IPS-15b (cell line): ENCODE measurements at regions not wholly inside any gene's neighbourhood (a gene's known extent, or its start where the extent isn't known, plus 50 kb on each side); places are given as distances from the start of the nearest gene placed in this dataset.

Experiments used
- H3K27me3 ChIP-seq: one replicate; pipeline ENCODE4 v1.6.1; 2013; ENCODE audit warnings: low read length; ENCODE audit not compliant: control insufficient read depth, insufficient read depth
- H3K36me3 ChIP-seq: one replicate; pipeline ENCODE4 v1.6.1; 2013; ENCODE audit warnings: low read length; ENCODE audit not compliant: control insufficient read depth, insufficient read depth
- H3K4me1 ChIP-seq: one replicate; pipeline ENCODE4 v1.6.1; 2013; ENCODE audit warnings: mild to moderate bottlenecking, low read length; ENCODE audit not compliant: control insufficient read depth, insufficient read depth
- H3K4me3 ChIP-seq: one replicate; pipeline ENCODE4 v1.5.1; 2013; ENCODE audit warnings: low read depth, low read length
- H3K9ac ChIP-seq: one replicate; pipeline ENCODE4 v1.6.1; 2013; ENCODE audit warnings: low read depth, mild to moderate bottlenecking, low read length
- H3K9me3 ChIP-seq: one replicate; pipeline ENCODE4 v1.6.1; 2013; ENCODE audit warnings: mild to moderate bottlenecking, low read length; ENCODE audit not compliant: control insufficient read depth, insufficient read depth

- Histone ChIP-seq H3K4me3 (no peak overlapping the region), H3K9ac (no peak overlapping the region)
Measured at GRCh38 chr11:92632495-92632894, 337.0 kb upstream of the MTNR1B start.

GRCh38 chr11:92633820-92634219 lies 335.6 kb upstream of the MTNR1B start:
- Histone ChIP-seq H3K9me3 (no peaks in the 10 kb centered on the region), H3K27me3 (no peaks in the 10 kb centered on the region)

More at GRCh38 chr11:92632495-92632894, 337.0 kb upstream of the MTNR1B start:
- no peaks in the 10 kb centered on the region for H3K27me3 ChIP-seq
- H3K9me3 ChIP-seq = no peaks in the 10 kb centered on the region
- no peaks in the 10 kb centered on the region for H3K4me1 ChIP-seq
- H3K36me3 ChIP-seq = no peaks in the 10 kb centered on the region

GRCh38 chr11:92636543-92637188 lies 332.8 kb upstream of the MTNR1B start:
- Histone ChIP-seq H3K36me3 (no peaks in the 10 kb centered on the region), H3K9me3 (no peaks in the 10 kb centered on the region), H3K4me1 (no peaks in the 10 kb centered on the region), H3K27me3 (no peaks in the 10 kb centered on the region), H3K4me3 (no peak overlapping the region), H3K9ac (no peak overlapping the region)

More at GRCh38 chr11:92633820-92634219, 335.6 kb upstream of the MTNR1B start:
- Histone ChIP-seq H3K4me1 (no peaks in the 10 kb centered on the region), H3K9ac (no peak overlapping the region), H3K36me3 (no peaks in the 10 kb centered on the region), H3K4me3 (no peak overlapping the region)

- Histone ChIP-seq H3K27me3 (no peaks in the 10 kb centered on the region), H3K9me3 (no peaks in the 10 kb centered on the region), H3K9ac (no peak overlapping the region), H3K36me3 (no peaks in the 10 kb centered on the region), H3K4me3 (no peak overlapping the region), H3K4me1 (no peaks in the 10 kb centered on the region)
Measured at GRCh38 chr11:92638678-92639077, 330.8 kb upstream of the MTNR1B start.

GRCh38 chr11:92642177-92642931 lies 327.1 kb upstream of the MTNR1B start:
- no peaks in the 10 kb centered on the region for H3K27me3 ChIP-seq
- no peaks in the 10 kb centered on the region for H3K9me3 ChIP-seq
- H3K9ac ChIP-seq = no peak overlapping the region
- H3K4me3 ChIP-seq = no peak overlapping the region
- H3K4me1 ChIP-seq = no peaks in the 10 kb centered on the region
- H3K36me3 ChIP-seq = no peaks in the 10 kb centered on the region

GRCh38 chr11:92643827-92644226 lies 325.6 kb upstream of the MTNR1B start:
- Histone ChIP-seq H3K36me3 (no peaks in the 10 kb centered on the region), H3K9me3 (no peaks in the 10 kb centered on the region), H3K4me3 (no peak overlapping the region), H3K4me1 (no peaks in the 10 kb centered on the region), H3K9ac (no peak overlapping the region), H3K27me3 (no peaks in the 10 kb centered on the region)

- Histone ChIP-seq H3K4me3 (no peak overlapping the region), H3K27me3 (no peaks in the 10 kb centered on the region), H3K4me1 (no peaks in the 10 kb centered on the region), H3K9ac (no peak overlapping the region), H3K9me3 (no peaks in the 10 kb centered on the region), H3K36me3 (no peaks in the 10 kb centered on the region)
Measured at GRCh38 chr11:92644595-92645445, 324.6 kb upstream of the MTNR1B start.

- H3K9ac ChIP-seq = no peak overlapping the region
- no peak overlapping the region for H3K4me3 ChIP-seq
- H3K4me1 ChIP-seq = no peaks in the 10 kb centered on the region
- H3K27me3 ChIP-seq = no peaks in the 10 kb centered on the region
- no peaks in the 10 kb centered on the region for H3K9me3 ChIP-seq
- H3K36me3 ChIP-seq = no peaks in the 10 kb centered on the region
Measured at GRCh38 chr11:92651159-92651558, 318.3 kb upstream of the MTNR1B start.

GRCh38 chr11:92653454-92653853 lies 316.0 kb upstream of the MTNR1B start:
- Histone ChIP-seq H3K9me3 (no peaks in the 10 kb centered on the region), H3K4me1 (no peaks in the 10 kb centered on the region), H3K27me3 (no peaks in the 10 kb centered on the region), H3K9ac (no peak overlapping the region), H3K4me3 (no peak overlapping the region), H3K36me3 (no peaks in the 10 kb centered on the region)

- Histone ChIP-seq H3K9ac (no peak overlapping the region), H3K4me1 (no peaks in the 10 kb centered on the region), H3K4me3 (no peak overlapping the region), H3K27me3 (no peaks in the 10 kb centered on the region), H3K9me3 (no peaks in the 10 kb centered on the region), H3K36me3 (no peaks in the 10 kb centered on the region)
Measured at GRCh38 chr11:92656783-92657182, 312.7 kb upstream of the MTNR1B start.

GRCh38 chr11:92657226-92657625 lies 312.2 kb upstream of the MTNR1B start:
- H3K9me3 ChIP-seq = no peaks in the 10 kb centered on the region
- no peaks in the 10 kb centered on the region for H3K4me1 ChIP-seq
- H3K27me3 ChIP-seq = no peaks in the 10 kb centered on the region
- no peak overlapping the region for H3K4me3 ChIP-seq
- no peaks in the 10 kb centered on the region for H3K36me3 ChIP-seq
- H3K9ac ChIP-seq = no peak overlapping the region
